Activated naive CD4-positive, alpha-beta T cell treated with anti-CD3 and anti-CD28 coated beads, Interleukin-2, amount 10 ng/mL, durations not matched to agents 7 days and 5 days (primary cell): ENCODE measurements at regions not wholly inside any gene's neighbourhood (a gene's known extent, or its start where the extent isn't known, plus 50 kb on each side); places are given as distances from the start of the nearest gene placed in this dataset.
"Not testable (repeated sequence)": the region's sequence is repeated elsewhere in the genome, so short reads cannot be mapped to it uniquely, and the experiment has no call there.

ENCODE experiments used
- CTCF ChIA-PET: fragments of 350-600 bp; sonication (Branson Sonifier 250); formaldehyde crosslinking; loops from one replicate; lab custom pipeline; 2021; ENCODE audit warnings: antibody characterized with exemption; lab: Charles Lee
- DNase-seq: peaks from one replicate; pipeline ENCODE4 v3.0.0-alpha.2; 2020
- H3K27ac Mint-ChIP-seq: one replicate; pipeline ENCODE4 v1.8.0; 2021; ENCODE audit warnings: mild to moderate bottlenecking, moderate library complexity, mixed read lengths
- H3K27me3 Mint-ChIP-seq: one replicate; pipeline ENCODE4 v1.8.0; 2021; ENCODE audit warnings: mild to moderate bottlenecking, mixed read lengths
- H3K36me3 Mint-ChIP-seq: one replicate; pipeline ENCODE4 v1.8.0; 2021; ENCODE audit warnings: mixed read lengths
- H3K4me1 Mint-ChIP-seq: one replicate; pipeline ENCODE4 v1.8.0; 2021; ENCODE audit warnings: mixed read lengths
- H3K4me3 Mint-ChIP-seq: one replicate; pipeline ENCODE4 v1.8.0; 2021; ENCODE audit warnings: mild to moderate bottlenecking, moderate library complexity, mixed read lengths
- H3K9me3 Mint-ChIP-seq: one replicate; pipeline ENCODE4 v1.8.0; 2021; ENCODE audit warnings: mixed read lengths

DNA sequence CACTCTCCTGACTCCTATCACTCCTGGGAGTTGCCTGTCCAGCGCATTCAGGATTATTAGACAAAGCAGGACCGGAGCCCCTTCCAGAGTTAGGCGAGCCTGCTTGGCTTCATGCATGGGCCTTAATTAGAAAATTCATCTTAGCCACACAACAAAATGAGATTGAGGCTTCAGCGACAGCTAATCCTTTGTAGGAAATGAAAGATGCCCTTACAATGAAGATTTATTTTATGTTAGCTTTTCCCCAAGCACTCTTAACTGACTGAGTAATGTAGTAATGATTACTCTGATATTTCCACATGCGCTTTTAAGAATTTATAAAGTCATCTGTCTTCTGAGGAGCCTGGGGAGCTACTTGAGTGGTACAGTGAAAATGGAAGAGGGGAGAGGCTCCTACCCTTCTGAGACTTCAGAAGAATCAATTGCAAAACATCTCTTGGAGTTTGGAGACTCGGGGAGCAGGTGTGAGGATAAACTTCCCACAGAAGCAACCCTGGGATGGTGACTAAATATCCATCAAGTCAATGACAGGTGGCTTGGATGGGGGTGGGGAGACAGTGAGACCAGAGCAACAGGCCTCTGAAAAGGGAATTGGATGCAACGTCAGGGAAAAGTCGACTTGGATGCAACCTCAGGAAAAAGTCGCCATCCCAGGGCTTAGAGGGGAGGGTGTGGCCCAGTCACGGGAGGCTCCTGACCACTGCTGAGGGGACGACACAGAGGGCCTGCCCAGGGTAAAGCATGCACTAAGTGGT lies 434.5 kb upstream of the B3GAT1 start:
- H3K27me3 Mint-ChIP-seq: no peaks in the 10 kb centered on the region
- no peaks in the 10 kb centered on the region for H3K4me1 Mint-ChIP-seq
- no peaks in the 10 kb centered on the region for H3K36me3 Mint-ChIP-seq
- no peak for DNase-seq
- no peak overlapping the region for H3K27ac Mint-ChIP-seq
- no peak overlapping the region for H3K4me3 Mint-ChIP-seq
- CTCF ChIA-PET: interaction anchor here (1.3 kb wide), 1 partner anchor 22 kb away, joined by 3 read pairs; no protein-coding TSS in a partner anchor
- H3K9me3 Mint-ChIP-seq: no peaks in the 10 kb centered on the region

DNA sequence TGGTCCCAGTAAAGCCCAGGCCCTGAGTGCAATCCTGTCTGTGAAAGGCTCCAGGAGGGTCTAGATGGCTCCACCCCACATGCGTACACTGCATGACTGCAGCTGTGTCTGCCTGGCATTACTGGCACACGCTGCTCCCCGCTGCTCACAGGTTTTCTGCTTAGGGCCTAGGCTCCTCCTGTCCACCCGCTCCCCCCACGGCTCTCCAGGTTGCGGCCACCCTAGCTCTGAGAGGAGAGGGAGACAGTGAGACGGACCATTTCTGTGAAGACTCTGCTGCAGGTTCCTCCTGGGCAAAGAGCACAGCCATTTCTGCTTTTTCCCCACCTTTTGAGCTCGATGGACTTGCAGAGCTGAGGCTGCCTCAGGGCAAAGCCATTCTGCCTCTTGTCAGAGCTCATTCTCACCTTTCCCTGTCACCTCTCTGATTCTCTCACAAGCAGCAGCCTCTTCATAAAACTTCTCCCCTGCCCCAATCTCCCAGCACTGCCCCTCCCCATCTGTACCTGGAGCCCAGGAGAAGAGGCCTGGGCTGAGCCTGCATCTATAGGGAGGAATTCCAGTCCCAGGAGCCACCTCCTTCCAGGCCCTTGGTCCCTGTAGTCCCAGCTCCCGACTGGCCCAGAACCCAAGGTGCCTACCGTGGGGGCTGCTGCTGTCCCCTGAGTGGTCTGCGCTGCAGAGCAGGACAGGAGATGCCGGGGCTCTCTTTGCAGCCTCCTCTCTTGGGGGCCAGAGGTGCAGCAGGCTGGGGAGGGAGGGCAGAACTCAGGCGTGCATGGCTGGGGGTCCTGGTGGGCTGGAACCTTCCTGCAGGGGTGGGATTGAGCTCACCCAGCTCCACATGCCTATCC lies 433.7 kb upstream of the B3GAT1 start:
- DNase-seq: no peak
- Mint-ChIP-seq H3K4me3 (no peak overlapping the region), H3K4me1 (no peaks in the 10 kb centered on the region), H3K27ac (no peak overlapping the region), H3K36me3 (no peaks in the 10 kb centered on the region), H3K9me3 (no peaks in the 10 kb centered on the region), H3K27me3 (no peaks in the 10 kb centered on the region)
- CTCF ChIA-PET: no interaction called here

DNA sequence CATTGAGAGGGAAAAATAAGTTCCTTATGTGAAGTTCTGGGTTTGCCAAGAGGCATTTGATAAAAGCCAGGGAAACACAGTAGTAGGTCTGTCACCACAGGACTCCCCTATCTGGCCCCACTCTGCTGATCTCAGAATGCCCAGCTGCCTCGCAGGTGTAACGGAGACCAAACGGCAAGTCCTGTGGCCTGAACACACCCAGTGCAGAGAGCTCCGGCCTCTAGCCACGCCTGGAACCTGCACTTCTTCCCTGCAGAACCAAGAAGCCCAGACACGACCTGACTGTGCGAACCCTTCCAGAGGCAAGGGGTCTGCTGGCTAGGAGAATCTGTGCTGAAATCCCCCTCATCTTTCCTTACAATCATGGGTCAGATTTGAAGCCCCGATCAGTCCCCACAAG lies 432.8 kb upstream of the B3GAT1 start:
- Mint-ChIP-seq H3K36me3 (no peaks in the 10 kb centered on the region), H3K9me3 (no peaks in the 10 kb centered on the region), H3K4me3 (no peak overlapping the region), H3K4me1 (no peaks in the 10 kb centered on the region), H3K27ac (no peak overlapping the region), H3K27me3 (no peaks in the 10 kb centered on the region)
- CTCF ChIA-PET: no interaction called here
- DNase-seq: no peak

DNA sequence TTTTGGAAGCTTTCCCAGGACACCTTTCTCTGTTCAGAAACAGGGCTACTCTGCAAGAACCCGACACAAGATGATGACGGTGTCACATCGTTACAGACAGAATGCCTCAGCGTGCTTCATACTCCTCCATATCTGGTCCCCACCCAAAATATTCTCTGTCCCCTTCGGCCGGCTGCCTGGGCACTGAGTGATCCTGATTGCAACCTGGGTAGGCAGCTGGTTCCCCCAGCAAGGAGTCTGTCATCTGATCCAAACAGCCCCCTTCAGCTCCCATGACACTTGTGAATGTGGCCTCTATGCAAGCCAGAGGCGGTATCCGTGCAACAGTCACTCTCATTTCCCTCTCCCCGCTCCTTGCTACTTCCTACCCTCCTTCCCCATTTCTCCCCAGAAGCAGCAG lies 431.7 kb upstream of the B3GAT1 start:
- Mint-ChIP-seq H3K9me3 (no peaks in the 10 kb centered on the region), H3K4me1 (no peaks in the 10 kb centered on the region), H3K27me3 (no peaks in the 10 kb centered on the region), H3K36me3 (no peaks in the 10 kb centered on the region), H3K27ac (no peak overlapping the region), H3K4me3 (no peak overlapping the region)
- DNase-seq: no peak
- CTCF ChIA-PET: no interaction called here

DNA sequence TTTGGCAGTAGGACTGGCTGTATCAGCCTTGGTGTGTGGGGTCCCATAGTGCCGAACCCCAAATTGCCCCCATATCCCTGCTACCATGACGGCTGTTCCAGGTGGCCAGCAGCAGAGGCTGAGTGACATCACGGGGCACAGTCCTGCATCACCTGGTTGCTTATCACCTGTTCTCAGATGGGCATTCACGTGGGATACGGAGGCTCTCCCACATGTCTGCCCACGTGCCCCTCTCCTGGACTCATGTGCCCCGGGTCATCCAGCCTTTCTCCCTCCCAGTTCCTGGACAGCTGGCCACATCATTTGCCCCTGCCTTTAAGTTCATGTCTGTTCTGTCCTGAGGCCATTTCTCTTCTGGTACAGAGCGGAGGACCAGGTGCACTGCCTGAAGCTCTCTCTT lies 431.0 kb upstream of the B3GAT1 start:
- H3K27me3 Mint-ChIP-seq: no peaks in the 10 kb centered on the region
- DNase-seq: no peak
- no peak overlapping the region for H3K4me3 Mint-ChIP-seq
- no peaks in the 10 kb centered on the region for H3K36me3 Mint-ChIP-seq
- H3K4me1 Mint-ChIP-seq: no peaks in the 10 kb centered on the region
- H3K27ac Mint-ChIP-seq: no peak overlapping the region
- CTCF ChIA-PET: no interaction called here
- no peaks in the 10 kb centered on the region for H3K9me3 Mint-ChIP-seq

DNA sequence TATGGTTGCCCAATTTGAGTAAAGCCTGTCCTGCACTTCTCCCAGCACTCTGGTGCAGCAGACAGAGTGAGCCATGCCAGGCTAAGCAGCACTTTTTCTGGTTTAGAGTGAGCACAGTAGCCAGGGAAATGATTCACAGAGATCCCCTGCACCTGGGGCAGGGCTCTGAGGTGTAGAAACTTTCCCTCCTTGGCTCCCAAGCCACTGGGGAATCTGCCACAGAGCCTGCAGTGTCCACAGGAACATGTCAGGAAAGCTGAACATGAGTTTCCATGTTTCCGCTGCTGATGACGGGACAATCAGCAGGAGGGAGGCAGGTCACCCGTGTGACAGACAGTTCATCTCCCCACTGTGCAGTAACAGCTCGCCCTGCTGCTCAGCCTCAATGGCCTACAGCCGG lies 429.9 kb upstream of the B3GAT1 start:
- H3K9me3 Mint-ChIP-seq: no peaks in the 10 kb centered on the region
- DNase-seq: no peak
- no peaks in the 10 kb centered on the region for H3K36me3 Mint-ChIP-seq
- no peak overlapping the region for H3K27ac Mint-ChIP-seq
- H3K4me1 Mint-ChIP-seq: no peaks in the 10 kb centered on the region
- no peaks in the 10 kb centered on the region for H3K27me3 Mint-ChIP-seq
- CTCF ChIA-PET: no interaction called here
- H3K4me3 Mint-ChIP-seq: no peak overlapping the region

DNA sequence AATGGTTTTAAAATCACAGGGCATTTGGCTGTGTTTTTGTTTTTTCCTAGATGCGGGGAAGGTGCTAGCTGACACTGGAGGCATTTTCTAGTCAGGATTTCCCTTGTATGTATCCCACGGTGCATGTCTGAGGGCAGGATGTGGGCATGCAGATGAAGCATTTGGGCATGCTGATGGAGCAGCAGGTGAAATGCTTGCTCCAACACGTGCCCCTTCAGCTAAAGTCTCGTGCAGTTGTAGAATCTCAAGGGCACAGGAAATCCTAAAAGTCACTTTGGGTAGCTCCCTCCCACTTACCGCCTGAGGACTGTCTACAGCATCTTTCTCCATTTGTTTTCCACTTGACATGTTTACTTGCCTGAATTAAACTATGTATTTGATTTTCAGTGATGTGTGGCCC lies 429.4 kb upstream of the B3GAT1 start:
- Mint-ChIP-seq H3K4me3 (no peak overlapping the region), H3K27ac (no peak overlapping the region), H3K36me3 (no peaks in the 10 kb centered on the region), H3K4me1 (no peaks in the 10 kb centered on the region), H3K9me3 (no peaks in the 10 kb centered on the region), H3K27me3 (no peaks in the 10 kb centered on the region)
- no peak for DNase-seq
- CTCF ChIA-PET: no interaction called here

DNA sequence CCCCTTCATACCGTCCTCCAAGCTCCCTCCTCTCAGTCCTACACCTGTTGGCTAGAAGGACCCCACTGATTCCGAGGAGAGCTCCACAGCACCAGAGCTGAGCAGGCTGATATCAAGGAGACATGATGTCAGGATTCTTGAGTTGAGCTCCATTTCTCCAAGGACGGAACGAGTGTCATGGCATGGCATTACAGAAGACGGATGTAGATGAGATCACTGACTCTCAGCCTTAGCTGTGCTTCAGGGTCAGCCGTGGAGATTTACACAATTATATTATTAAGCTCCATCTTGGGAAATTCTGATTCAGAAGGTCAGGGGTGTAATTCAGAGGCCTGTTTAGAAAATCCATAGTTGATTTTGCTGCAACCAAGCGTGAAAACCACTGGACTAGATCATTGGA lies 428.9 kb upstream of the B3GAT1 start:
- no peak for DNase-seq
- H3K27ac Mint-ChIP-seq: no peak overlapping the region
- CTCF ChIA-PET: no interaction called here
- H3K27me3 Mint-ChIP-seq: no peaks in the 10 kb centered on the region
- H3K4me3 Mint-ChIP-seq: no peak overlapping the region
- H3K9me3 Mint-ChIP-seq: no peaks in the 10 kb centered on the region
- H3K36me3 Mint-ChIP-seq: no peaks in the 10 kb centered on the region
- H3K4me1 Mint-ChIP-seq: no peaks in the 10 kb centered on the region

DNA sequence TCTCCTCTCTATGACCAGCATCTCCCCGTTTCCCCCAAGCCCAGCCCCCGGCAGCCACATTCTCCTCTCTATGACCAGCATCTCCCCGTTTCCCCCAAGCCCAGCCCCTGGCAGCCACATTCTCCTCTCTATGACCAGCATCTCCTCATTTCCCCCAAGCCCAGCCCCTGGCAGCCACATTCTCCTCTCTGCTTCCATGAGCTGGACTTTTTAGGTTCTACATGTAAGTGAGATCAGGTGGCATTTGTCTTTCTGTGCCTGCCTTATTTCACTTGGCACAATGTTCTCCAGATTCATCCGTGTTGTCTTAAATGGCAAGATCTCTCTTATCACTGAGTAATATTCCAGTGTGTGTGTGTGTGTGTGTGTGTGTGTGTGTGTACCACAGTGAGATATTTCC lies 428.1 kb upstream of the B3GAT1 start:
- H3K4me3 Mint-ChIP-seq, H3K36me3 Mint-ChIP-seq, H3K27ac Mint-ChIP-seq, H3K9me3 Mint-ChIP-seq, H3K27me3 Mint-ChIP-seq, CTCF ChIA-PET, DNase-seq, H3K4me1 Mint-ChIP-seq: not testable (repeated sequence)

DNA sequence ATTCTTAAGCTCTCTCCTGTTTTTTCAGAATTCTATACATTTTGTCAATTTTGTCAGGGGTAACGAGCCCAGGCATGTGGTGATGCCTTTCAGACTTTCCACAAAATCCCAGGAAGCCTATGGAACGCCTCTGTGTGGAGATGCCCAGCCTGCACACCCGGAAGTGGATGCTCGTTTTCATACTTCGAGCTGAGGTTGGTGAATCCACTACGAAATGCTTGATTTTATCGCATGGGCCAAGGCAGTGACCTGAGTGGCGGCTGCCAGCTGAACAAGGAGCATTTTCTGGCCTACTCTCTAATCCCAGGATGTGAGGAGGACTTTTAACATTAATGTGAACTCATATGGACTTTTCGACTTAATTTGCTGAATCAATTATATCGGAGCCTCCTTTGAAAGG lies 426.7 kb upstream of the B3GAT1 start:
- CTCF ChIA-PET: no interaction called here
- no peaks in the 10 kb centered on the region for H3K4me1 Mint-ChIP-seq
- no peaks in the 10 kb centered on the region for H3K9me3 Mint-ChIP-seq
- no peak overlapping the region for H3K27ac Mint-ChIP-seq
- H3K27me3 Mint-ChIP-seq: no peaks in the 10 kb centered on the region
- DNase-seq: no peak
- no peak overlapping the region for H3K4me3 Mint-ChIP-seq
- no peaks in the 10 kb centered on the region for H3K36me3 Mint-ChIP-seq

DNA sequence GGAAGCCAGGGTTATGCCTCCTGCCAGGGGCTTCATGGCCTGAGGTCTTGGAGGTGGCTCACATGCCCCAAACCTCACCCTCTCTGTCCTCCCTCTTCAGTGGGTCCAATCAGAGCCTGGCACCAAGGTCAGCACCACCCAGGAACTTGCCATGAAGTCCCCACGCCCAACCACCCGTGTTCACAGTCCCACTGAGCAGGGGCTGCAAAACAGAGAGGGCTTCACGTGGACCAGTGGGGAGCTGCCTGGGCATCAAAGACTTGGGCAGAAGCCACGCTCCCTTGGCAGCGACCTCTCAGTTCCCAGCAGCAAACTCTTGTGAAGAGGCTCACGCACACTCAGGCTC lies 425.8 kb upstream of the B3GAT1 start:
- Mint-ChIP-seq H3K36me3 (no peaks in the 10 kb centered on the region), H3K9me3 (no peaks in the 10 kb centered on the region), H3K4me3 (no peak overlapping the region), H3K27me3 (no peaks in the 10 kb centered on the region), H3K27ac (no peak overlapping the region), H3K4me1 (no peaks in the 10 kb centered on the region)
- CTCF ChIA-PET: no interaction called here
- no peak for DNase-seq

DNA sequence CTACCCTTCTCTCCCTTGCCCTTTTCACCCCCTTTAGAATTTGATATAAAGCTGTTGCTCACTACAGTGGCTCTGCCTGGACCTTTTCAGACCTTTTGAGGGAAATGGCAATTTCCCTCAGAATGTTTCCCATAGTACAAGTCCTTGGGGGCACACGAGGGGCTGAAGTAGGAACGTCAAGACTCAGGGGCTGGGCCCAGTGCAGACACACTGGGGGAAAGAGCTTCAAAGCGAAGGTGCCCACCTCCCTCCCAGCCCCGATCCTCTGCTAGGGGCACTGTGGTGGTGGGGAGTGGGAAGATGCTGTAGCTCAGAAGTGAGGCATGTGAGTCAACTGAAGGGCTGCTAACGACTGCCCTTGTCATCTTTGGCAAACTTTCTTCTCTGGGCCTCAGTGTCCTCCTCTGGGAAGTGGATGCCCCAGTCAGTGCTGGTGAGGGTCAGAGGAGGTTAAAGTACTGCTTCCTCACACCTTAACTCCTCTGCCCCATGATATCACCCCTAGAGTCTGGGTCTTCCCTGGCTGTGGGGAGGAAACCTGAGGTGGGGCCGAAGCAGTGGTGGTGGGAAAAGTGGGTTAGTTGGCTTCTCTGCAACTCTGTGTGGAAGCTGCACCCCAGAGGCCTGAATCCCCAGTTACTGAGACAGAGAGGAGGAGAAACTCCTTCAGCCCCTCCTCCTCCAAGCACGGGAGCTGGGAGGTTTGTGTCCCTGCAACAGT lies 425.3 kb upstream of the B3GAT1 start:
- no peak overlapping the region for H3K27ac Mint-ChIP-seq
- H3K4me1 Mint-ChIP-seq: no peaks in the 10 kb centered on the region
- no peak for DNase-seq
- CTCF ChIA-PET: no interaction called here
- H3K27me3 Mint-ChIP-seq: no peaks in the 10 kb centered on the region
- no peaks in the 10 kb centered on the region for H3K9me3 Mint-ChIP-seq
- no peak overlapping the region for H3K4me3 Mint-ChIP-seq
- H3K36me3 Mint-ChIP-seq: no peaks in the 10 kb centered on the region

DNA sequence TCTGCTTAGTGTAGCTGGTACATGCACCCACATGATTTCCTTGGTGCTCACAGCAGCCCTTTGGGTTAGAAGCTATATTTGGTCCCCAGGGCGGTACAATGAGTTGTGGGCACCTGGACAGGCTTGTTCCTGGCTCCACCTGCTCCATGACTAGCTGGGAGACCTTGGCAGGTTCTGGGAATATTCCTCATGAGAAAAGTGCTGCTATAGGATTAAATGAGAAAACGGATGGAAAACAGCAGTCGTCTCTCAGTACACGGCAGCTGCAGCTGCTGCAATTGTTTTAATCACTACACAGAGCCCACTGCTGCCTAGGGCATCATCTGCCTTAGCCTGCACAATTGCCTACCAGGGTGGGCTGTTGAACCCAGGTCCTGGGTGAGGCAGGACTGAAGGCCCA lies 424.5 kb upstream of the B3GAT1 start:
- Mint-ChIP-seq H3K9me3 (no peaks in the 10 kb centered on the region), H3K36me3 (no peaks in the 10 kb centered on the region), H3K27me3 (no peaks in the 10 kb centered on the region), H3K4me1 (no peaks in the 10 kb centered on the region), H3K27ac (no peak overlapping the region), H3K4me3 (no peak overlapping the region)
- CTCF ChIA-PET: no interaction called here
- DNase-seq: no peak

DNA sequence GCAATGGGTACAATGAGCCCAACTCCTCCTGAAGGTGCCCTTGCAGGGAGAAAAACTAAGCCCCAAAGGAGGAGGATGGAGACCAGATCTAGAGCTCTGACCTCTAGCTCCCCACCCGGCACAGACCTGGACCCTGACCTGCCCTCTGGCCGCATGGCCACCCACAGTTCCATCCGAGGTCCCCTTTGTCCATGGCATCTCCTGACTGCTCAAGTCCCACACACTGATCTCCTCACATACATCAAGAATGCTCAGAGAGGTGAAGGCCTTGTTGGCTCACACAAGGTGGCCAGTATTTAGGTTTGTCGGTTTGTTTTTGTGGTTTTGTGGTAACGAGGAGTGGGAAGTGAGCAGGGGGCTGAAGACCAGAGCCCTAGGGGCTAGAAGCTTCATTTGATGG lies 423.5 kb upstream of the B3GAT1 start:
- Mint-ChIP-seq H3K27ac (no peak overlapping the region), H3K9me3 (no peaks in the 10 kb centered on the region), H3K27me3 (peaks cover 2% of the 10 kb centered on the region), H3K4me3 (no peak overlapping the region), H3K36me3 (no peaks in the 10 kb centered on the region), H3K4me1 (no peaks in the 10 kb centered on the region)
- DNase-seq: no peak
- CTCF ChIA-PET: no interaction called here

DNA sequence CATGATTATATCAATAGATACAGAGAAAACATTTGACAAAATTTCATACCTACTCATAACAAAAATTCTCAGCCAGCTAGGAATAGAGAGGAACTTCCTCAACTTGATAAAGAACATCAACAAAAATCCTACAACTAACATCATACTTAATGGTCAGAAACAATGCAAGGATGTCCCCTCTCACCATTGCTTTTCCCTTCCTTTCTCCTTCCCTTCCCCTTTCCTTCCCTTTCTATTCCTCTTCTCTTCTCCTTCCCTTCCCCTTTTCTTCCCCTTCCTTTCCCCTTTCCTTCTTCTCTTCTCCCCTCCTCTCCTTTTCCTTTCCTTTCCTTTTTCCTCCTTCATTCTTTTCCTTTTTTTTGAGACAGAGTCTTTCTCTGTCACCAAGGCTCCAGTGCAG lies 418.3 kb upstream of the B3GAT1 start:
- peaks cover 5% of the 10 kb centered on the region for H3K27me3 Mint-ChIP-seq
- no peak for DNase-seq
- no peaks in the 10 kb centered on the region for H3K9me3 Mint-ChIP-seq
- H3K4me3 Mint-ChIP-seq: no peak overlapping the region
- H3K4me1 Mint-ChIP-seq: no peaks in the 10 kb centered on the region
- H3K27ac Mint-ChIP-seq: no peak overlapping the region
- CTCF ChIA-PET: no interaction called here
- H3K36me3 Mint-ChIP-seq: no peaks in the 10 kb centered on the region
